Esophagus muscularis mucosa (tissue), 4 donors: ENCODE measurements at regions not wholly inside any gene's neighbourhood (a gene's known extent, or its start where the extent isn't known, plus 50 kb on each side); places are given as distances from the start of the nearest gene placed in this dataset.

Experiments
- EP300 ChIP-seq: sonication (generic); formaldehyde crosslinking; IDR thresholded peaks from one replicate; pipeline ENCODE4 v1.6.1; 2017; ENCODE audit warnings: antibody characterized with exemption
- POLR2A ChIP-seq: fragments of 450-650 bp; IDR thresholded peaks from one replicate; pipeline ENCODE4 v1.6.1; 2017; ENCODE audit warnings: antibody characterized with exemption, moderate library complexity, mild to moderate bottlenecking, low read depth
- POLR2AphosphoS5 ChIP-seq, 2 donors: sonication (generic); formaldehyde crosslinking; IDR thresholded peaks; one replicate each; pipeline ENCODE4 v1.6.1; 2017; ENCODE audit warnings: antibody characterized with exemption in 2 of 2
- TF ChIP-seq, protein P1 (sequence below), 3 experiments: fragments of 200-600 bp in 2 of 3; fragments of 450-650 bp in 1 of 3; sonication (generic) in 2 of 3; IDR thresholded peaks; one replicate each; pipeline ENCODE4 v1.5.1; 2017 to 2019; ENCODE audit warnings: antibody characterized with exemption in 3 of 3, mild to moderate bottlenecking in 2 of 3, moderate library complexity in 1 of 3

DNA sequence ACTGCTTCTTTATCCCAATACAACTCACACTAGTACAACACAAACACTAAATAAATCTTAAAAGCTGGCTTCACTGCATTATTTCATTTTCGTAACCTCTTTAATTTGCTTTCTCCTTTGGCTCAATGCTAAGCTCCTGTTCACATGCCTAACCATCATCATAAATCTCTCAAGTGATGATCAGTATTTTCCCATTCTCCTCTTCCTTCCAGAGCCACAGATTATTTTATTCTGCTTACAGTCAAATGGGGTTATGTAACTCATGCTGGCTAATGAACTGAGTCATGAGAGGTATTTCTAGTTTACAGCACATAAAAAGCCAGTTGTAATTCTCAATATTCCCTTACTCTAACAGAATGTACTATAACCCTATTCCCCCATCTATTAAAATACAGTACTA is 350.4 kb upstream of the ZC3H15 start:
- no peak for TF ChIP-seq POLR2AphosphoS5 (IDR thresholded peaks at IDR 0.05)
- TF ChIP-seq, protein P1, sequence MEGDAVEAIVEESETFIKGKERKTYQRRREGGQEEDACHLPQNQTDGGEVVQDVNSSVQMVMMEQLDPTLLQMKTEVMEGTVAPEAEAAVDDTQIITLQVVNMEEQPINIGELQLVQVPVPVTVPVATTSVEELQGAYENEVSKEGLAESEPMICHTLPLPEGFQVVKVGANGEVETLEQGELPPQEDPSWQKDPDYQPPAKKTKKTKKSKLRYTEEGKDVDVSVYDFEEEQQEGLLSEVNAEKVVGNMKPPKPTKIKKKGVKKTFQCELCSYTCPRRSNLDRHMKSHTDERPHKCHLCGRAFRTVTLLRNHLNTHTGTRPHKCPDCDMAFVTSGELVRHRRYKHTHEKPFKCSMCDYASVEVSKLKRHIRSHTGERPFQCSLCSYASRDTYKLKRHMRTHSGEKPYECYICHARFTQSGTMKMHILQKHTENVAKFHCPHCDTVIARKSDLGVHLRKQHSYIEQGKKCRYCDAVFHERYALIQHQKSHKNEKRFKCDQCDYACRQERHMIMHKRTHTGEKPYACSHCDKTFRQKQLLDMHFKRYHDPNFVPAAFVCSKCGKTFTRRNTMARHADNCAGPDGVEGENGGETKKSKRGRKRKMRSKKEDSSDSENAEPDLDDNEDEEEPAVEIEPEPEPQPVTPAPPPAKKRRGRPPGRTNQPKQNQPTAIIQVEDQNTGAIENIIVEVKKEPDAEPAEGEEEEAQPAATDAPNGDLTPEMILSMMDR (IDR thresholded peaks at IDR 0.05), result no peak
- no peak for TF ChIP-seq EP300
- TF ChIP-seq POLR2A, result no peak
